Keratinocyte (primary cell): ENCODE measurements at regions not wholly inside any gene's neighbourhood (a gene's known extent, or its start where the extent isn't known, plus 50 kb on each side); places are given as distances from the start of the nearest gene placed in this dataset.

Experiments used
- DNase-seq: peaks from one replicate; pipeline ENCODE4 v3.0.0-alpha.2; 2011; ENCODE audit warnings: low read depth, missing footprints, low spot score
- FAIRE-seq: peaks from 2 replicates; lab custom pipeline; 2011; peaks lifted over from hg19 to GRCh38; lab: Jason Lieb, UNC
- H2AFZ ChIP-seq: 2 replicates; pipeline ENCODE4 v1.6.0; 2012; ENCODE audit warnings: low read length, control low read depth, inconsistent platforms; ENCODE audit not compliant: control insufficient read depth
- H3K27ac ChIP-seq: 2 replicates; pipeline ENCODE4 v1.5.1; 2011; ENCODE audit warnings: low read length; ENCODE audit not compliant: control insufficient read depth, insufficient read depth
- H3K27me3 ChIP-seq: 3 replicates; pipeline ENCODE4 v1.6.0; 2011; ENCODE audit warnings: low read length; ENCODE audit not compliant: control insufficient read depth, insufficient read depth; ENCODE audit errors: extremely low read depth
- H3K36me3 ChIP-seq, 2 experiments: 2 replicates in 1 of 2; 3 replicates in 1 of 2; pipeline ENCODE4 v1.5.1; 2011; ENCODE audit warnings: low read length in 2 of 2, mild to moderate bottlenecking in 1 of 2; ENCODE audit not compliant: control insufficient read depth in 2 of 2, insufficient read depth in 2 of 2; ENCODE audit errors: extremely low read depth in 1 of 2
- H3K4me1 ChIP-seq: 3 replicates; pipeline ENCODE4 v1.5.1; 2011; ENCODE audit warnings: low read length; ENCODE audit not compliant: control insufficient read depth, insufficient read depth; ENCODE audit errors: extremely low read depth
- H3K4me2 ChIP-seq: 3 replicates; pipeline ENCODE4 v1.6.0; 2011; ENCODE audit warnings: low read depth, low read length; ENCODE audit not compliant: control insufficient read depth, insufficient read depth; ENCODE audit errors: extremely low read depth
- H3K4me3 ChIP-seq, 3 experiments: fragments of 200-600 bp in 1 of 3; sonication (generic) in 1 of 3; 2 replicates in 2 of 3; 3 replicates in 1 of 3; pipeline ENCODE4 v1.5.1; 2011 to 2016; ENCODE audit warnings: low read length in 3 of 3, mild to moderate bottlenecking in 3 of 3, control low read depth in 2 of 3, inconsistent platforms in 1 of 3, low read depth in 1 of 3, mixed read lengths in 1 of 3, mixed run types in 1 of 3, moderate library complexity in 1 of 3; ENCODE audit not compliant: control insufficient read depth in 2 of 3, insufficient read depth in 2 of 3; ENCODE audit errors: extremely low read depth in 1 of 3
- H3K79me2 ChIP-seq: 2 replicates; pipeline ENCODE4 v1.6.0; 2012; ENCODE audit warnings: low read length; ENCODE audit not compliant: control insufficient read depth, insufficient read depth
- H3K9ac ChIP-seq: 3 replicates; pipeline ENCODE4 v1.6.0; 2011; ENCODE audit warnings: low read length; ENCODE audit not compliant: control insufficient read depth, insufficient read depth; ENCODE audit errors: extremely low read depth
- H3K9me1 ChIP-seq: 3 replicates; pipeline ENCODE4 v1.6.0; 2011; ENCODE audit warnings: low read length; ENCODE audit not compliant: control insufficient read depth, insufficient read depth; ENCODE audit errors: extremely low read depth
- H3K9me3 ChIP-seq: 2 replicates; pipeline ENCODE4 v1.5.1; 2012; ENCODE audit warnings: low read depth, low read length; ENCODE audit not compliant: control insufficient read depth
- H4K20me1 ChIP-seq: 3 replicates; pipeline ENCODE4 v1.6.0; 2011; ENCODE audit warnings: low read length; ENCODE audit not compliant: control insufficient read depth, insufficient read depth; ENCODE audit errors: extremely low read depth
- CTCF ChIP-seq, 3 experiments: IDR thresholded peaks in 1 of 3; conservative IDR thresholded peaks in 1 of 3; optimal IDR thresholded peaks in 1 of 3; 2 replicates in 2 of 3; 3 replicates in 1 of 3; pipeline versions ENCODE3 to v1.5.1; 2011; ENCODE audit warnings: low read length in 3 of 3, mild to moderate bottlenecking in 3 of 3, moderate library complexity in 2 of 3, control low read depth in 1 of 3, inconsistent platforms in 1 of 3; ENCODE audit not compliant: insufficient read depth in 2 of 3; ENCODE audit errors: extremely low read depth in 1 of 3
- EZH2 ChIP-seq: IDR thresholded peaks from one replicate; pipeline ENCODE4 v1.6.1; 2012; ENCODE audit warnings: inconsistent platforms, mild to moderate bottlenecking, low read length, moderate library complexity
- dilution Hi-C: fragments of 300-500 bp; cut with MboI; formaldehyde crosslinking; loops from one replicate; pipeline ENCODE4 v1.7.0; 2020; ENCODE audit warnings: low sequenced_read_pairs; ENCODE audit not compliant: extremely low pct_ligation_motif_present

GRCh38 chr13:63081400-63082014, 1665.9 kb upstream of the PCDH20 start:
- no peaks in the 10 kb centered on the region for H3K9me1 ChIP-seq

GRCh38 chr13:63075126-63075525, 1659.5 kb upstream of the PCDH20 start:
- no peaks in the 10 kb centered on the region for H3K36me3 ChIP-seq
- H3K9me3 ChIP-seq: no peaks in the 10 kb centered on the region
- FAIRE-seq (no peak), DNase-seq (no peak)
- TF ChIP-seq CTCF (optimal IDR thresholded peaks at IDR 0.05 in 1 of 3, IDR thresholded peaks at IDR 0.05 in 1 of 3, conservative IDR thresholded peaks at IDR 0.05 in 1 of 3; ENCODE audit: extremely low read depth in 1 of 3, insufficient read depth in 2 of 3, low read length in 3 of 3): no peak
- no peak for TF ChIP-seq EZH2
- no peak overlapping the region for H3K27ac ChIP-seq
- no peaks in the 10 kb centered on the region for H4K20me1 ChIP-seq
- H3K79me2 ChIP-seq: no peaks in the 10 kb centered on the region
- no peaks in the 10 kb centered on the region for H3K4me1 ChIP-seq
- no peaks in the 10 kb centered on the region for H3K9me1 ChIP-seq
- H3K4me2 ChIP-seq: no peak overlapping the region
- H2AFZ ChIP-seq: no peak overlapping the region
- no peak overlapping the region for H3K9ac ChIP-seq
- dilution Hi-C loops: no loop called here
- H3K4me3 ChIP-seq: no peak overlapping the region
- no peaks in the 10 kb centered on the region for H3K27me3 ChIP-seq

More at GRCh38 chr13:63081400-63082014, 1665.9 kb upstream of the PCDH20 start:
- H3K27me3 ChIP-seq: no peaks in the 10 kb centered on the region
- H3K36me3 ChIP-seq: no peaks in the 10 kb centered on the region
- no peak overlapping the region for H3K4me3 ChIP-seq
- no peaks in the 10 kb centered on the region for H4K20me1 ChIP-seq
- H3K4me1 ChIP-seq: no peaks in the 10 kb centered on the region
- DNase-seq (no peak), FAIRE-seq (no peak)
- no peaks in the 10 kb centered on the region for H3K79me2 ChIP-seq
- H3K27ac ChIP-seq: no peak overlapping the region
- dilution Hi-C loops: no loop called here
- H3K9ac ChIP-seq: no peak overlapping the region
- TF ChIP-seq CTCF (optimal IDR thresholded peaks at IDR 0.05 in 1 of 3, IDR thresholded peaks at IDR 0.05 in 1 of 3, conservative IDR thresholded peaks at IDR 0.05 in 1 of 3; ENCODE audit: extremely low read depth in 1 of 3, insufficient read depth in 2 of 3, low read length in 3 of 3) (no peak), EZH2 (no peak)
- H3K4me2 ChIP-seq: no peak overlapping the region
- no peaks in the 10 kb centered on the region for H3K9me3 ChIP-seq
- no peak overlapping the region for H2AFZ ChIP-seq
